Esophagus muscularis mucosa (tissue), 4 donors: ENCODE measurements at regions not wholly inside any gene's neighbourhood (a gene's known extent, or its start where the extent isn't known, plus 50 kb on each side); places are given as distances from the start of the nearest gene placed in this dataset.

Source experiments
- DNase-seq: peaks from one replicate; pipeline ENCODE4 v3.0.0-alpha.2; 2017; ENCODE audit errors: extremely low spot score
- H3K27ac ChIP-seq, 4 donors: fragments of 200-600 bp; sonication (generic); replicated peaks in 1 of 4; 1 replicate in 3 of 4; 2 replicates in 1 of 4; pipeline ENCODE4 v1.5.1; 2016 to 2019; ENCODE audit warnings: mild to moderate bottlenecking in 1 of 4
- H3K27me3 ChIP-seq, 4 donors: fragments of 200-600 bp; sonication (generic); one replicate each; pipeline versions ENCODE4 v1.5.1 to v1.6.0; 2016 to 2019
- H3K36me3 ChIP-seq, 4 donors: fragments of 200-600 bp; sonication (generic); one replicate each; pipeline ENCODE4 v1.5.1; 2016 to 2019
- H3K4me1 ChIP-seq, 4 donors: fragments of 200-600 bp; sonication (generic); one replicate each; pipeline ENCODE4 v1.5.1; 2016 to 2019
- H3K4me3 ChIP-seq, 4 donors: fragments of 200-600 bp; sonication (generic); 1 replicate in 2 of 4; 2 replicates in 2 of 4; pipeline ENCODE4 v1.5.1; 2016 to 2019; ENCODE audit warnings: mild to moderate bottlenecking in 4 of 4, moderate library complexity in 1 of 4
- H3K9me3 ChIP-seq, 4 donors: fragments of 200-600 bp; sonication (generic); 1 replicate in 3 of 4; 2 replicates in 1 of 4; pipeline ENCODE4 v1.5.1; 2016 to 2019
- CTCF ChIP-seq, 3 experiments: fragments of 200-600 bp in 2 of 3; fragments of 450-650 bp in 1 of 3; sonication (generic) in 2 of 3; IDR thresholded peaks; one replicate each; pipeline ENCODE4 v1.5.1; 2017 to 2019; ENCODE audit warnings: antibody characterized with exemption in 3 of 3, mild to moderate bottlenecking in 2 of 3, moderate library complexity in 1 of 3
- EP300 ChIP-seq: sonication (generic); formaldehyde crosslinking; IDR thresholded peaks from one replicate; pipeline ENCODE4 v1.6.1; 2017; ENCODE audit warnings: antibody characterized with exemption
- POLR2A ChIP-seq: fragments of 450-650 bp; IDR thresholded peaks from one replicate; pipeline ENCODE4 v1.6.1; 2017; ENCODE audit warnings: antibody characterized with exemption, moderate library complexity, mild to moderate bottlenecking, low read depth
- POLR2AphosphoS5 ChIP-seq, 2 donors: sonication (generic); formaldehyde crosslinking; IDR thresholded peaks; one replicate each; pipeline ENCODE4 v1.6.1; 2017; ENCODE audit warnings: antibody characterized with exemption in 2 of 2
- whole genome bisulfite sequencing: methylation state at CpG from one replicate; pipeline ENCODE4 v1.1.5; 2018; 5-methylcytosine and 5-hydroxymethylcytosine counted together
- intact Hi-C: fragments of 100-400 bp; cut with DNase I; formaldehyde crosslinking; loops from one replicate; pipeline ENCODE4 v1.15.1; 2023

GRCh38 chr18:38940475-38940862 is 1374.9 kb upstream of the CELF4 start:
- Histone ChIP-seq H3K4me1 (no peaks in the 10 kb centered on the region), H3K9me3 (peaks cover 0 to 6% (median 3%) of the 10 kb centered on the region in 4 donors), H3K27ac (no peak overlapping the region), H3K4me3 (no peak overlapping the region), H3K27me3 (no peaks in the 10 kb centered on the region), H3K36me3 (no peaks in the 10 kb centered on the region)
- DNase-seq: no peak
- TF ChIP-seq EP300 (no peak), CTCF (IDR thresholded peaks at IDR 0.05) (no peak), POLR2AphosphoS5 (IDR thresholded peaks at IDR 0.05) (no peak), POLR2A (no peak)
- intact Hi-C loops: no loop called here

GRCh38 chr18:38933910-38934510 is 1368.4 kb upstream of the CELF4 start:
- H3K27me3 ChIP-seq: no peaks in the 10 kb centered on the region
- no peak for DNase-seq
- intact Hi-C loops: no loop called here
- H3K4me3 ChIP-seq: no peak overlapping the region
- no peak overlapping the region for H3K27ac ChIP-seq
- no peaks in the 10 kb centered on the region for H3K4me1 ChIP-seq
- no peak for TF ChIP-seq CTCF (IDR thresholded peaks at IDR 0.05)
- TF ChIP-seq POLR2AphosphoS5 (IDR thresholded peaks at IDR 0.05): no peak
- no peak for TF ChIP-seq EP300
- no peak for TF ChIP-seq POLR2A
- H3K9me3 ChIP-seq: no peaks in the 10 kb centered on the region
- no peaks in the 10 kb centered on the region for H3K36me3 ChIP-seq

GRCh38 chr18:38933322-38933721 is 1367.7 kb upstream of the CELF4 start:
- TF ChIP-seq POLR2A (no peak), POLR2AphosphoS5 (IDR thresholded peaks at IDR 0.05) (no peak), CTCF (IDR thresholded peaks at IDR 0.05) (no peak), EP300 (no peak)
- Histone ChIP-seq H3K27ac (no peak overlapping the region), H3K36me3 (no peaks in the 10 kb centered on the region), H3K4me1 (no peaks in the 10 kb centered on the region), H3K4me3 (no peak overlapping the region), H3K9me3 (no peaks in the 10 kb centered on the region), H3K27me3 (no peaks in the 10 kb centered on the region)
- WGBS: 97% methylated on average over 3 of the region's 3 CpGs
- DNase-seq: no peak
- intact Hi-C loops: no loop called here

GRCh38 chr18:38932752-38933151 is 1367.2 kb upstream of the CELF4 start:
- no peak for DNase-seq
- intact Hi-C loops: no loop called here
- H3K4me3 ChIP-seq: no peak overlapping the region
- no peak overlapping the region for H3K27ac ChIP-seq
- H3K36me3 ChIP-seq: no peaks in the 10 kb centered on the region
- WGBS: 91% methylated on average over 3 of the region's 3 CpGs
- H3K27me3 ChIP-seq: no peaks in the 10 kb centered on the region
- H3K4me1 ChIP-seq: no peaks in the 10 kb centered on the region
- no peak for TF ChIP-seq POLR2A
- no peak for TF ChIP-seq POLR2AphosphoS5 (IDR thresholded peaks at IDR 0.05)
- no peak for TF ChIP-seq CTCF (IDR thresholded peaks at IDR 0.05)
- TF ChIP-seq EP300: no peak
- no peaks in the 10 kb centered on the region for H3K9me3 ChIP-seq

DNA sequence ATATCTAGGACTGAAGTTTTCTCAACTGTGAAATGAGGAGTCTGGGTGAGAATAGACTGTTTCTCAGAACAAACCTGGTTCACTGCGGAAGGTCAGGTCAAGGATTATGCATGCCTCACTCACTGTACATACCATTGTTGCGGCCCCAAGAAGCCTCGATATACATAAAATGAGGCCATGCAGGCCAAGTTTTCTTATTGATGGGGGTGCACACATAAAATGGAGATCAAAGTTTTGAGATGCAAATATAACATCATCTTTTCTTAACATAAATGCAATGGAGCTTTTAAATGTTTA is 1366.1 kb upstream of the CELF4 start:
- TF ChIP-seq CTCF (IDR thresholded peaks at IDR 0.05) (no peak), POLR2A (no peak), POLR2AphosphoS5 (IDR thresholded peaks at IDR 0.05) (no peak), EP300 (no peak)
- Histone ChIP-seq H3K4me3 (no peak overlapping the region), H3K36me3 (no peaks in the 10 kb centered on the region), H3K9me3 (no peaks in the 10 kb centered on the region), H3K27ac (no peak overlapping the region), H3K4me1 (no peaks in the 10 kb centered on the region), H3K27me3 (no peaks in the 10 kb centered on the region)
- WGBS: 98% methylated on average over 3 of the region's 3 CpGs
- intact Hi-C loops: no loop called here
- DNase-seq: no peak
